Breast epithelium (tissue), 4 donors: ENCODE measurements at regions not wholly inside any gene's neighbourhood (a gene's known extent, or its start where the extent isn't known, plus 50 kb on each side); places are given as distances from the start of the nearest gene placed in this dataset.

Experiments
- DNase-seq, 2 donors: peaks; one replicate each; pipeline ENCODE4 v3.0.0-alpha.2; 2019; ENCODE audit warnings: low spot score in 2 of 2
- H3K27ac ChIP-seq, 2 donors: fragments of 200-600 bp; sonication (generic) in 1 of 2; one replicate each; pipeline ENCODE4 v1.5.1; 2016 to 2019; ENCODE audit warnings: mild to moderate bottlenecking in 1 of 2
- H3K27me3 ChIP-seq, 2 donors: fragments of 200-600 bp; sonication (generic) in 1 of 2; one replicate each; pipeline versions ENCODE4 v1.5.1 to v1.6.0; 2017 to 2019; ENCODE audit warnings: control low read depth in 1 of 2, mild to moderate bottlenecking in 1 of 2
- H3K36me3 ChIP-seq: fragments of 200-600 bp; one replicate; pipeline ENCODE4 v1.5.1; 2019
- H3K4me1 ChIP-seq, 2 donors: fragments of 200-600 bp; sonication (generic); one replicate each; pipeline ENCODE4 v1.5.1; 2016 to 2019; ENCODE audit warnings: control low read depth in 1 of 2
- H3K4me3 ChIP-seq, 3 donors: fragments of 200-600 bp; sonication (generic); 1 replicate in 2 of 3; 2 replicates in 1 of 3; pipeline ENCODE4 v1.5.1; 2016 to 2019; ENCODE audit warnings: mild to moderate bottlenecking in 3 of 3, moderate library complexity in 2 of 3
- H3K9me3 ChIP-seq, 2 donors: fragments of 200-600 bp; sonication (generic) in 1 of 2; one replicate each; pipeline ENCODE4 v1.5.1; 2016 to 2019; ENCODE audit warnings: control low read depth in 1 of 2
- POLR2A ChIP-seq: fragments of 450-650 bp; IDR thresholded peaks from one replicate; pipeline ENCODE4 v1.6.1; 2016; ENCODE audit warnings: antibody characterized with exemption, mild to moderate bottlenecking, moderate library complexity
- POLR2AphosphoS5 ChIP-seq, 3 donors: sonication (generic); formaldehyde crosslinking; IDR thresholded peaks; one replicate each; pipeline ENCODE4 v1.6.1; 2017; ENCODE audit warnings: antibody characterized with exemption in 3 of 3
- intact Hi-C: fragments of 100-400 bp; cut with DNase I; formaldehyde crosslinking; loops from one replicate; pipeline ENCODE4 v1.15.1; 2023; ENCODE audit warnings: low total_unique reads
- TF ChIP-seq, protein P1 (sequence below), 3 donors: fragments of 450-650 bp; IDR thresholded peaks; one replicate each; pipeline ENCODE4 v1.5.1; 2016 to 2017; ENCODE audit warnings: antibody characterized with exemption in 3 of 3, mild to moderate bottlenecking in 3 of 3, moderate library complexity in 3 of 3

DNA sequence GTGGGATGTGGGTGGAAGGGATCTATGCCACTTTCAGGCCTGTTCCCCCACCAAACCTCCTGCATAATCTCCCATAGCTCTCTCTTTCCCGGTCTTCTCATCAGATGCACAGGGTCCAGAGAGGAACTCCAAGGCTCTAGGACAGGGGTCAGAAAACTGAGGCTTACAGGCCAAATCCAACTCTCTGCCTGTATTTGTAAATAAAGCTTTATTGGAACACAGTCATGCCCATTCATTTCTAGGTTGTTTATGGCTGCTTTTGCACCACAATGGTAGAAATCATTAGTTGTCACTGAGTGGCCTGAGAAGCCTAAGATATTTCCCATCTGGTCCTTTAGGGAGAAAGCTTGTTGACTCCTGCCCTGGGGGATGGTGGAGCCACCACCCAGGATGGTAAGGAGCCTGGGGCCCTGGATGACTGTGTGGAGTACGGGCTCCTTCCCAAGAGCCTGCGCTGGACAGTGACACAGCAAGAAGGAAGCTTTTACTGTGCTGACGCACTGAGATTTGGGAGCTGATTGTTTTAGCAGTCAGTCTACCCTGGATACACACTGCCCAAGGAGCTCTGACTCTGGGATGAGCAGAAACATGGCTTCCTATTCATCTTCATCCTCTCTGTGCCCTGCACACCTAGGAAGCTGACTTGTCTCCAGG lies 64.0 kb upstream of the RAPGEF1 start:
- H3K27ac ChIP-seq: no peak overlapping the region
- no peak for DNase-seq
- no peaks in the 10 kb centered on the region for H3K36me3 ChIP-seq
- no peaks in the 10 kb centered on the region for H3K4me1 ChIP-seq
- peaks cover 0 to 44% of the 10 kb centered on the region in 2 donors for H3K27me3 ChIP-seq
- no peak overlapping the region for H3K4me3 ChIP-seq
- H3K9me3 ChIP-seq: peaks cover 0 to 3% of the 10 kb centered on the region in 2 donors
- intact Hi-C loops: no loop called here
- TF ChIP-seq POLR2AphosphoS5 (IDR thresholded peaks at IDR 0.05) (no peak), POLR2A (no peak)
- TF ChIP-seq, protein P1, sequence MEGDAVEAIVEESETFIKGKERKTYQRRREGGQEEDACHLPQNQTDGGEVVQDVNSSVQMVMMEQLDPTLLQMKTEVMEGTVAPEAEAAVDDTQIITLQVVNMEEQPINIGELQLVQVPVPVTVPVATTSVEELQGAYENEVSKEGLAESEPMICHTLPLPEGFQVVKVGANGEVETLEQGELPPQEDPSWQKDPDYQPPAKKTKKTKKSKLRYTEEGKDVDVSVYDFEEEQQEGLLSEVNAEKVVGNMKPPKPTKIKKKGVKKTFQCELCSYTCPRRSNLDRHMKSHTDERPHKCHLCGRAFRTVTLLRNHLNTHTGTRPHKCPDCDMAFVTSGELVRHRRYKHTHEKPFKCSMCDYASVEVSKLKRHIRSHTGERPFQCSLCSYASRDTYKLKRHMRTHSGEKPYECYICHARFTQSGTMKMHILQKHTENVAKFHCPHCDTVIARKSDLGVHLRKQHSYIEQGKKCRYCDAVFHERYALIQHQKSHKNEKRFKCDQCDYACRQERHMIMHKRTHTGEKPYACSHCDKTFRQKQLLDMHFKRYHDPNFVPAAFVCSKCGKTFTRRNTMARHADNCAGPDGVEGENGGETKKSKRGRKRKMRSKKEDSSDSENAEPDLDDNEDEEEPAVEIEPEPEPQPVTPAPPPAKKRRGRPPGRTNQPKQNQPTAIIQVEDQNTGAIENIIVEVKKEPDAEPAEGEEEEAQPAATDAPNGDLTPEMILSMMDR (IDR thresholded peaks at IDR 0.05): no peak

DNA sequence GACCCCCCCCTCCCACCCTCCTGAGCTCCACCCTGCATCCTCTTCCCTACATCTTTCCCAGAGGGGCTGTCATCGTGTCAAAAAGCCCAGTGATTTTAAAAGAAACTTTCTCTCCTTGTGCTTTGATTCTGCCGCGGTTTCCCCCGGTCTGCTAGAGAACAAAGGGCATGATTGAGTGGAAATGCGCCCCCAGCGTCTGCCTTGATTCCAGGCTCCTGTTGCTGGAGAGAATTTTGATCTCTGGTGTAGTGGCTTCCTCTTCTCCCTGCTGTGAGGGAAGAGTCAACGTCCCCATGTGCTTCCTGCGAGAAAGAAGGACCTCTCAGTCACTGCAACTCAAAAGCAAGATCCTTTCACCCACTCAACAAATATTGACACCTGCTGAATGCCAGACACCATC lies 61.9 kb upstream of the RAPGEF1 start:
- H3K9me3 ChIP-seq: peaks cover 0 to 3% of the 10 kb centered on the region in 2 donors
- TF ChIP-seq POLR2AphosphoS5 (IDR thresholded peaks at IDR 0.05) (no peak), POLR2A (no peak)
- TF ChIP-seq, protein P1 (IDR thresholded peaks at IDR 0.05): no peak
- H3K27me3 ChIP-seq: peaks cover 0 to 35% of the 10 kb centered on the region in 2 donors
- intact Hi-C loops: no loop called here
- no peak overlapping the region for H3K4me3 ChIP-seq
- H3K4me1 ChIP-seq: no peaks in the 10 kb centered on the region
- no peak overlapping the region for H3K27ac ChIP-seq
- no peak for DNase-seq
- H3K36me3 ChIP-seq: no peaks in the 10 kb centered on the region

DNA sequence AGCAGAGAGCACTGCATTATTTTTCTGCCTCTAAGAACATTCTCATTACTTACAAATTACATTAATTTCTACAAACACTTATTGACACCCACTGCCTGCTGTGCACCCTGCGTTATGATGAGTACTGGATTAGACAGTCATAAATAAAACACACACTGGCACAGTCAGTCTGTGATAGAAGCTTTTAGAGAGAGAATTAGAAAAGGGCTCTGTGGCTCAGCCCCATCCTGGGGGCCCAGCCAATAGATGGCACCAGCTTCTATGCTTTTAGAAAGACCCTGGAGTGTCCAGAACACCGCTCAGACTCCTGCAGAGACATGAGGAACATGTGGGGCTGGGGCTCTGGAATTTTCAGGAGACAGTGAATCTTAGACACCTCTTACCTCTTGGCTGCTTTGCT lies 61.0 kb upstream of the RAPGEF1 start:
- DNase-seq: no peak
- Histone ChIP-seq H3K36me3 (no peaks in the 10 kb centered on the region), H3K27me3 (peaks cover 0 to 33% of the 10 kb centered on the region in 2 donors), H3K27ac (no peak overlapping the region), H3K9me3 (peaks cover 0 to 3% of the 10 kb centered on the region in 2 donors), H3K4me1 (no peaks in the 10 kb centered on the region), H3K4me3 (no peak overlapping the region)
- TF ChIP-seq POLR2A (no peak), POLR2AphosphoS5 (IDR thresholded peaks at IDR 0.05) (no peak)
- TF ChIP-seq, protein P1 (IDR thresholded peaks at IDR 0.05): no peak
- intact Hi-C loops: no loop called here

DNA sequence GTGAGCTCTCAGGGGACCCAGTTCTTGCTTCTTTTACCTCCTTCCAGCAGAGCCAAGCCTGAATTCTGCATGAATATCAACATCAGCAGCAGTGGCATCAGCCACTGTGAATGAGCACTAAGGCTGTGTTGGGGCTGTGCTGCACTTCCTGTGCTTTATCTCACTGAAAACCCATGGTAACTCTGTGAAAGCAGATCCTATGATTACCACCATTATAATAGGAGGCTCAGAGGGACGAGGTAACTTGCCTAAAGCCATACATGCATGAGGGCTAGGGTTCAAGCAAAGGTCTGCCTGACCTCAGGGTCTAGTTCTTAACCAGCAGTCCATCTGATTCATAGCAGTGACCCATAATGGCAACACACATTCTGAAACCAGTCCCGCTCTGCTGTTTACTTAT lies 60.5 kb upstream of the RAPGEF1 start:
- no peaks in the 10 kb centered on the region for H3K36me3 ChIP-seq
- intact Hi-C loops: no loop called here
- no peak for DNase-seq
- H3K4me3 ChIP-seq: no peak overlapping the region
- no peak overlapping the region for H3K27ac ChIP-seq
- peaks cover 0 to 30% of the 10 kb centered on the region in 2 donors for H3K27me3 ChIP-seq
- no peak for TF ChIP-seq POLR2A
- TF ChIP-seq, protein P1 (IDR thresholded peaks at IDR 0.05): no peak
- H3K9me3 ChIP-seq: peaks cover 0 to 3% of the 10 kb centered on the region in 2 donors
- H3K4me1 ChIP-seq: no peaks in the 10 kb centered on the region

DNA sequence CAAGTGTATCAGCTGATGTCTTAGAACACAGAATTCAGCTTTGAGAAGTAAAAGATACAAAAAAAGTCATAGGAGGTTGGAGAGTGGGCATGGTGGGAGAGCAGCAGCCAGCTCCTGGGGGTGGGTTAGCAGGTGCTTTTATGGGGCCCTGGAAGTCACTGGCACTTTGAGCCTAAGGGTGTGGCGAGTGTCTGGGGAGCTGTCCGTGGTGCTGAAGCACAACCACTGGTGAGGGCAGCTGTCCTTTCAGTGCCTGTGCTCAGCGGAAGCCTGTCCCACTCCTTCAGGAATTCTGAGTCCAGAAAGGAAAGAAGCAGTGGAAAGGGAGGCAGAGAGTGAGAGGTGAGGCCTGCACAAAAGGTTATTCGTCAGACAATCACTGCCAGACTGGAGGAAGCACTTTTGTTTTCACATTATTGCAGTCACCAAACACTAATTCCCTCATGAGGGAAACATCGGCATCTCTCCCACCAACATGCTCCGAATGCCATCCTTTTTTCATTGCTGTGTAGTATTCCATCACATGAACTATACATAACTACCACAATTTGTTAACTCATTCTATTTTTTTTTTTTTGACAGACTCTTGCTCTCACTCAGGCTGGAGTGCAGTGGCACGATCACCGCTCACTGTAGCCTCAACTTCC lies 59.4 kb upstream of the RAPGEF1 start:
- peaks cover 0 to 3% of the 10 kb centered on the region in 2 donors for H3K9me3 ChIP-seq
- H3K4me3 ChIP-seq: no peak overlapping the region
- TF ChIP-seq, protein P1 (IDR thresholded peaks at IDR 0.05): no peak
- TF ChIP-seq POLR2A (no peak), POLR2AphosphoS5 (IDR thresholded peaks at IDR 0.05) (no peak)
- peaks cover 0 to 27% of the 10 kb centered on the region in 2 donors for H3K27me3 ChIP-seq
- no peaks in the 10 kb centered on the region for H3K36me3 ChIP-seq
- no peak overlapping the region for H3K27ac ChIP-seq
- intact Hi-C loops: no loop called here
- no peaks in the 10 kb centered on the region for H3K4me1 ChIP-seq
- DNase-seq: no peak
